Fibroblast of skin of left biceps (primary cell): ENCODE measurements at regions not wholly inside any gene's neighbourhood (a gene's known extent, or its start where the extent isn't known, plus 50 kb on each side); places are given as distances from the start of the nearest gene placed in this dataset.
"Not testable (repeated sequence)": the region's sequence is repeated elsewhere in the genome, so short reads cannot be mapped to it uniquely, and the experiment has no call there.

Experiments
- DNase-seq, 2 experiments: peaks; one replicate each; pipeline ENCODE4 v3.0.0-alpha.2; 2013; ENCODE audit warnings: low read depth in 2 of 2

- not testable (repeated sequence) for DNase-seq
Measured at GRCh38 chr9:65396601-65397000, 111.6 kb upstream of the FOXD4L5 start.

- DNase-seq, result not testable (repeated sequence)
Measured at GRCh38 chr9:65395789-65396188, 110.8 kb upstream of the FOXD4L5 start.

- DNase-seq, result not testable (repeated sequence)
Measured at GRCh38 chr9:65395121-65395520, 110.1 kb upstream of the FOXD4L5 start.

GRCh38 chr9:65393111-65393810 lies 108.3 kb upstream of the FOXD4L5 start:
- not testable (repeated sequence) for DNase-seq

- not testable (repeated sequence) for DNase-seq
Measured at GRCh38 chr9:65392611-65393010, 107.6 kb upstream of the FOXD4L5 start.

GRCh38 chr9:65389710-65390109 lies 104.7 kb upstream of the FOXD4L5 start:
- DNase-seq, result not testable (repeated sequence)

- not testable (repeated sequence) for DNase-seq
Measured at GRCh38 chr9:65389216-65389615, 104.2 kb upstream of the FOXD4L5 start.

- DNase-seq, result peak; percentile 28 to 31
Measured at GRCh38 chr9:65386699-65387098, 101.7 kb upstream of the FOXD4L5 start.

GRCh38 chr9:65386191-65386590 lies 101.2 kb upstream of the FOXD4L5 start:
- not testable (repeated sequence) for DNase-seq

GRCh38 chr9:65385655-65386024 lies 100.6 kb upstream of the FOXD4L5 start:
- not testable (repeated sequence) for DNase-seq

GRCh38 chr9:65384759-65385654 lies 100.0 kb upstream of the FOXD4L5 start:
- not testable (repeated sequence) for DNase-seq

- not testable (repeated sequence) for DNase-seq
Measured at GRCh38 chr9:65384066-65384465, 99.1 kb upstream of the FOXD4L5 start.

- DNase-seq, result not testable (repeated sequence)
Measured at GRCh38 chr9:65383646-65384045, 98.6 kb upstream of the FOXD4L5 start.

- DNase-seq, result not testable (repeated sequence)
Measured at GRCh38 chr9:65382701-65383318, 97.8 kb upstream of the FOXD4L5 start.
